H9 (cell line): ENCODE measurements at regions not wholly inside any gene's neighbourhood (a gene's known extent, or its start where the extent isn't known, plus 50 kb on each side); places are given as distances from the start of the nearest gene placed in this dataset.

ENCODE experiments used
- DNase-seq: peaks from one replicate; pipeline ENCODE4 v3.0.0-alpha.2; 2017
- H2AFZ ChIP-seq: one replicate; pipeline ENCODE4 v1.6.1; 2013; ENCODE audit warnings: mild to moderate bottlenecking, low read length, control low read depth, moderate library complexity
- H2AK5ac ChIP-seq: 2 replicates; pipeline ENCODE4 v1.6.1; 2013; ENCODE audit warnings: low read length, control low read depth, mixed read lengths; ENCODE audit not compliant: insufficient read length
- H2BK120ac ChIP-seq: one replicate; pipeline ENCODE4 v1.6.1; 2013; ENCODE audit warnings: low read depth, mild to moderate bottlenecking, low read length, control low read depth, inconsistent platforms; ENCODE audit not compliant: poor library complexity, severe bottlenecking
- H2BK12ac ChIP-seq: 2 replicates; pipeline ENCODE4 v1.6.1; 2013; ENCODE audit warnings: low read length, control low read depth, mixed read lengths, low read depth; ENCODE audit not compliant: insufficient read length
- H2BK15ac ChIP-seq: 2 replicates; pipeline ENCODE4 v1.6.1; 2013; ENCODE audit warnings: low read depth, low read length, control low read depth
- H2BK20ac ChIP-seq: one replicate; pipeline ENCODE4 v1.6.1; 2013; ENCODE audit warnings: low read depth, mild to moderate bottlenecking, low read length, control low read depth, inconsistent platforms; ENCODE audit not compliant: poor library complexity, severe bottlenecking
- H2BK5ac ChIP-seq: 2 replicates; pipeline ENCODE4 v1.6.1; 2013; ENCODE audit warnings: low read length, control low read depth, mixed read lengths; ENCODE audit not compliant: insufficient read length
- H3K14ac ChIP-seq: 2 replicates; pipeline ENCODE4 v1.6.1; 2013; ENCODE audit warnings: low read length, control low read depth; ENCODE audit not compliant: insufficient read depth
- H3K18ac ChIP-seq: 2 replicates; pipeline ENCODE4 v1.6.1; 2013; ENCODE audit warnings: low read depth, mild to moderate bottlenecking, mixed read lengths, low read length, control low read depth; ENCODE audit not compliant: insufficient read length
- H3K23ac ChIP-seq: 2 replicates; pipeline ENCODE4 v1.6.1; 2013; ENCODE audit warnings: low read length, control low read depth, mixed read lengths, low read depth; ENCODE audit not compliant: insufficient read length
- H3K23me2 ChIP-seq: 2 replicates; pipeline ENCODE4 v1.6.1; 2013; ENCODE audit warnings: low read depth, mild to moderate bottlenecking, mixed read lengths, low read length, control low read depth; ENCODE audit not compliant: insufficient read length, poor library complexity, severe bottlenecking
- H3K27ac ChIP-seq: 2 replicates; pipeline ENCODE4 v1.5.1; 2013; ENCODE audit warnings: low read length, control low read depth, mixed read lengths, low read depth; ENCODE audit not compliant: insufficient read length
- H3K27me3 ChIP-seq: 2 replicates; pipeline ENCODE4 v1.6.1; 2013; ENCODE audit warnings: low read length, control low read depth, inconsistent platforms; ENCODE audit not compliant: insufficient read depth
- H3K4ac ChIP-seq: 2 replicates; pipeline ENCODE4 v1.6.1; 2013; ENCODE audit warnings: low read depth, mild to moderate bottlenecking, control low read depth, inconsistent platforms, low read length, moderate library complexity
- H3K4me1 ChIP-seq: 2 replicates; pipeline ENCODE4 v1.6.1; 2013; ENCODE audit warnings: low read length, control low read depth, inconsistent platforms; ENCODE audit not compliant: insufficient read depth
- H3K4me2 ChIP-seq: 2 replicates; pipeline ENCODE4 v1.6.1; 2013; ENCODE audit warnings: low read length, control low read depth, mixed read lengths; ENCODE audit not compliant: insufficient read length, insufficient read depth
- H3K56ac ChIP-seq: 2 replicates; pipeline ENCODE4 v1.6.1; 2013; ENCODE audit warnings: low read depth, mild to moderate bottlenecking, mixed read lengths, low read length, control low read depth; ENCODE audit not compliant: insufficient read length
- H3K79me1 ChIP-seq: 2 replicates; pipeline ENCODE4 v1.6.1; 2013; ENCODE audit warnings: low read depth, mild to moderate bottlenecking, moderate library complexity, low read length, control low read depth, inconsistent platforms; ENCODE audit not compliant: insufficient read depth, poor library complexity, severe bottlenecking
- H3K79me2 ChIP-seq: 2 replicates; pipeline ENCODE4 v1.6.1; 2013; ENCODE audit warnings: low read length, control low read depth, inconsistent platforms; ENCODE audit not compliant: insufficient read depth
- H3K9ac ChIP-seq: 2 replicates; pipeline ENCODE4 v1.6.1; 2013; ENCODE audit warnings: low read length, control low read depth, mixed read lengths; ENCODE audit not compliant: insufficient read length; ENCODE audit errors: extremely low read depth
- H3K9me3 ChIP-seq: one replicate; pipeline ENCODE4 v1.6.1; 2013; ENCODE audit warnings: low read depth, low read length, inconsistent platforms; ENCODE audit not compliant: control insufficient read depth
- H3T11ph ChIP-seq: one replicate; pipeline ENCODE4 v1.6.1; 2013; ENCODE audit warnings: mild to moderate bottlenecking, low read length, control low read depth, inconsistent platforms
- H4K20me1 ChIP-seq: one replicate; pipeline ENCODE4 v1.6.1; 2013; ENCODE audit not compliant: control insufficient read depth, insufficient read length, insufficient read depth
- H4K5ac ChIP-seq: 2 replicates; pipeline ENCODE4 v1.6.1; 2013; ENCODE audit warnings: low read depth, mild to moderate bottlenecking, mixed read lengths, low read length, control low read depth; ENCODE audit not compliant: insufficient read length
- H4K8ac ChIP-seq: replicated peaks from 2 replicates; pipeline ENCODE4 v1.6.1; 2013; ENCODE audit warnings: low read length, control low read depth, mixed read lengths, low read depth; ENCODE audit not compliant: insufficient read length
- H4K91ac ChIP-seq: 2 replicates; pipeline ENCODE4 v1.6.1; 2013; ENCODE audit warnings: low read depth, mild to moderate bottlenecking, moderate library complexity, mixed read lengths, low read length, control low read depth; ENCODE audit not compliant: insufficient read length
- H3K27ac Mint-ChIP-seq, 3 experiments: 2 replicates in 2 of 3; 3 replicates in 1 of 3; pipeline ENCODE4 v1.8.0; 2020 to 2021; ENCODE audit warnings: mixed read lengths in 3 of 3, mild to moderate bottlenecking in 1 of 3, moderate library complexity in 1 of 3
- H3K27me3 Mint-ChIP-seq: 2 replicates; pipeline ENCODE4 v1.8.0; 2021; ENCODE audit warnings: low read depth, mild to moderate bottlenecking, moderate library complexity, mixed read lengths
- H3K36me3 Mint-ChIP-seq, 3 experiments: 2 replicates in 2 of 3; 3 replicates in 1 of 3; pipeline ENCODE4 v1.8.0; 2020 to 2021; ENCODE audit warnings: low read depth in 3 of 3, mixed read lengths in 3 of 3; ENCODE audit not compliant: insufficient read depth in 1 of 3
- H3K4me1 Mint-ChIP-seq, 2 experiments: 2 replicates each; pipeline ENCODE4 v1.8.0; 2020; ENCODE audit warnings: mixed read lengths in 2 of 2
- H3K4me3 Mint-ChIP-seq, 2 experiments: 2 replicates in 1 of 2; 3 replicates in 1 of 2; pipeline ENCODE4 v1.8.0; 2020 to 2021; ENCODE audit warnings: mild to moderate bottlenecking in 2 of 2, mixed read lengths in 2 of 2, moderate library complexity in 1 of 2
- H3K9me3 Mint-ChIP-seq, 2 experiments: 2 replicates in 1 of 2; 3 replicates in 1 of 2; pipeline ENCODE4 v1.8.0; 2020; ENCODE audit warnings: mild to moderate bottlenecking in 2 of 2, mixed read lengths in 2 of 2, moderate library complexity in 1 of 2
- WGBS: extraction: QIAGEN DNeasy Blood & Tissue Kit; methylation state at CpG from one replicate; pipeline ENCODE4 v1.1.7; 2013; ENCODE audit warnings: missing lambda C conversion rate, low lambda C conversion rate, mixed read lengths; ENCODE audit not compliant: insufficient read length; ENCODE audit errors: extremely low coverage; 5-methylcytosine and 5-hydroxymethylcytosine counted together
- TF ChIP-seq, protein P1 (sequence below): fragments of 200-600 bp; sonication (generic); conservative IDR thresholded peaks from 3 replicates; pipeline ENCODE4 v1.8.0; 2021; ENCODE audit warnings: antibody characterized with exemption, mild to moderate bottlenecking

DNA sequence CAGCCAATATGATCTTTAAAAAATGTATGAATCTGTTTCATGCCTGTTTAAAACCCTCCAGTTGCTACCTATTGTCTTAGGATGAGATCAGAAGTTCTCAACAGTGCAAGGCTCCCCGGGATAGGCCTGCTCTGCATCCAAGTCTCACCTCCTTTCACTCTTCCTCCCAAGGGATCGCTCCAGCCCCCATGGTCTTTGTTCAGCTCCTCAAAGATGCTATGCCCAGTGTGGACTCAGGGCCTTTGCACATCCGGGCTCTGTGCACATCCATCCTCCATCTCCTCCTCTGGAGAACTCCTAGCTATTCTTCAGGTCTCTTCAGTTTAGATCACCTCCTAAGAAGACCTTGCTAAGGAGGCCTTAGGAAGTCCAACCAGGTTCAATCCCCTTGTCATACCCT is 82.7 kb upstream of the LEP start:
- no peaks in the 10 kb centered on the region for H3K9me3 ChIP-seq
- Mint-ChIP-seq H3K27me3 (peaks cover 77% of the 10 kb centered on the region), H3K36me3 (no peaks in the 10 kb centered on the region), H3K9me3 (no peaks in the 10 kb centered on the region), H3K27ac (no peak overlapping the region), H3K4me1 (peaks cover 20 to 25% of the 10 kb centered on the region in 2 experiments), H3K4me3 (no peak overlapping the region)
- no peaks in the 10 kb centered on the region for H4K20me1 ChIP-seq
- no peak overlapping the region for H4K5ac ChIP-seq
- no peaks in the 10 kb centered on the region for H3K79me2 ChIP-seq
- no peak for DNase-seq
- no peak overlapping the region for H4K91ac ChIP-seq
- no peak overlapping the region for H4K8ac ChIP-seq
- H2BK120ac ChIP-seq, result no peak overlapping the region
- no peaks in the 10 kb centered on the region for H3K23me2 ChIP-seq
- H3K9ac ChIP-seq, result no peak overlapping the region
- H2BK15ac ChIP-seq, result no peak overlapping the region
- H2BK20ac ChIP-seq, result no peak overlapping the region
- H3T11ph ChIP-seq, result no peak overlapping the region
- TF ChIP-seq, protein P1, sequence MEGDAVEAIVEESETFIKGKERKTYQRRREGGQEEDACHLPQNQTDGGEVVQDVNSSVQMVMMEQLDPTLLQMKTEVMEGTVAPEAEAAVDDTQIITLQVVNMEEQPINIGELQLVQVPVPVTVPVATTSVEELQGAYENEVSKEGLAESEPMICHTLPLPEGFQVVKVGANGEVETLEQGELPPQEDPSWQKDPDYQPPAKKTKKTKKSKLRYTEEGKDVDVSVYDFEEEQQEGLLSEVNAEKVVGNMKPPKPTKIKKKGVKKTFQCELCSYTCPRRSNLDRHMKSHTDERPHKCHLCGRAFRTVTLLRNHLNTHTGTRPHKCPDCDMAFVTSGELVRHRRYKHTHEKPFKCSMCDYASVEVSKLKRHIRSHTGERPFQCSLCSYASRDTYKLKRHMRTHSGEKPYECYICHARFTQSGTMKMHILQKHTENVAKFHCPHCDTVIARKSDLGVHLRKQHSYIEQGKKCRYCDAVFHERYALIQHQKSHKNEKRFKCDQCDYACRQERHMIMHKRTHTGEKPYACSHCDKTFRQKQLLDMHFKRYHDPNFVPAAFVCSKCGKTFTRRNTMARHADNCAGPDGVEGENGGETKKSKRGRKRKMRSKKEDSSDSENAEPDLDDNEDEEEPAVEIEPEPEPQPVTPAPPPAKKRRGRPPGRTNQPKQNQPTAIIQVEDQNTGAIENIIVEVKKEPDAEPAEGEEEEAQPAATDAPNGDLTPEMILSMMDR, result no peak
- H2BK12ac ChIP-seq, result no peak overlapping the region
- no peak overlapping the region for H2AK5ac ChIP-seq
- no peak overlapping the region for H3K4ac ChIP-seq
- no peak overlapping the region for H3K23ac ChIP-seq
- H2AFZ ChIP-seq, result no peak overlapping the region
- H3K4me2 ChIP-seq, result no peak overlapping the region
- no peak overlapping the region for H3K27ac ChIP-seq
- H3K14ac ChIP-seq, result no peak overlapping the region
- H3K56ac ChIP-seq, result no peak overlapping the region
- no peaks in the 10 kb centered on the region for H3K27me3 ChIP-seq
- H2BK5ac ChIP-seq, result no peak overlapping the region
- peaks cover 14% of the 10 kb centered on the region for H3K4me1 ChIP-seq
- no peak overlapping the region for H3K18ac ChIP-seq
- no CpG with 5 or more reads among the region's 3 CpGs for WGBS
- H3K79me1 ChIP-seq, result no peaks in the 10 kb centered on the region
